ENCODE measurements at regions not wholly inside any gene's neighbourhood (a gene's known extent, or its start where the extent isn't known, plus 50 kb on each side); places are given as distances from the start of the nearest gene placed in this dataset.

DNA sequence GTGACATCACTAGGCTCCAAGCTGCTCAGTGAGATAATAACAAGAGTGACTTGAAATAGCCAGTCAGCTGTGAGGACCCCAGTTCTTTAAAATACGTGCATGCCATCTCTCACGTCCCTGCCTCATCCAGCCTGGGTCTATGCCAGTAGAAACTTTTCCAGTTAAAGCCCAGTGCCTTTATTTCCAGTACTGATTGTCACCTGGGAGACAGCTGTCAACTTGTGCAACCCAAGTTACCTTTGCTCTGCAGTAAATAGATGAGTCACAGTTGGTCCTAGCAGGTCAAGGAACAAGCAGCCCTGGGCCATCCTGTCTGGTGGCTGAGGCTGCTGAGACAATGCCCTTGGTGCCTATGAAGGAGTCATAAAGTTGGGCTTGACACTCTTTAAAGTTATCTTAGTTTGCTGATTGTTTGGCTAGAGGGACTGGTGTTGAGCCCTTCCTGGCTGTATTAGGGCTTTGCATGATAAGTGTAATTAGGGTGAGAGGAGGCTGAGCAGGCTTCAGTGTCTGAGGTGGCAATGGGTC, 228.7 kb downstream of the LACC1 start:
- Histone ChIP-seq H3K4me1 (ENCODE audit: control insufficient read depth, insufficient read depth, low read length) (no peaks in the 10 kb centered on the region), H3K9me3 (ENCODE audit: control insufficient read depth, insufficient read depth, low read depth, low read length) (no peaks in the 10 kb centered on the region), H3K4me3 (ENCODE audit: low read depth, low read length) (no peak overlapping the region), H3K36me3 (ENCODE audit: control insufficient read depth in 2 of 2, insufficient read depth in 1 of 2, low read length in 2 of 2) (no peaks in the 10 kb centered on the region), H3K27ac (ENCODE audit: extremely low read depth, low read depth, low read length) (no peak overlapping the region)
- TF ChIP-seq ZNF175 (tag by site-specific recombination; IDR thresholded peaks at IDR 0.05) (no peak), OSR2 (tag by site-specific recombination; IDR thresholded peaks at IDR 0.05) (no peak), ZNF121 (tag by site-specific recombination; IDR thresholded peaks at IDR 0.05) (no peak), ZNF391 (tag by site-specific recombination; IDR thresholded peaks at IDR 0.05; ENCODE audit: borderline replicate concordance, low read depth) (no peak), MZF1 (tag by site-specific recombination; IDR thresholded peaks at IDR 0.05; ENCODE audit: borderline replicate concordance) (no peak), ZNF426 (tag by site-specific recombination; IDR thresholded peaks at IDR 0.05) (no peak), ZNF837 (tag by site-specific recombination; IDR thresholded peaks at IDR 0.05) (no peak), ZNF16 (tag by site-specific recombination; IDR thresholded peaks at IDR 0.05; ENCODE audit: low read depth) (no peak), ZNF24 (tag by site-specific recombination; IDR thresholded peaks at IDR 0.05) (no peak)
- TF ChIP-seq, protein P1, sequence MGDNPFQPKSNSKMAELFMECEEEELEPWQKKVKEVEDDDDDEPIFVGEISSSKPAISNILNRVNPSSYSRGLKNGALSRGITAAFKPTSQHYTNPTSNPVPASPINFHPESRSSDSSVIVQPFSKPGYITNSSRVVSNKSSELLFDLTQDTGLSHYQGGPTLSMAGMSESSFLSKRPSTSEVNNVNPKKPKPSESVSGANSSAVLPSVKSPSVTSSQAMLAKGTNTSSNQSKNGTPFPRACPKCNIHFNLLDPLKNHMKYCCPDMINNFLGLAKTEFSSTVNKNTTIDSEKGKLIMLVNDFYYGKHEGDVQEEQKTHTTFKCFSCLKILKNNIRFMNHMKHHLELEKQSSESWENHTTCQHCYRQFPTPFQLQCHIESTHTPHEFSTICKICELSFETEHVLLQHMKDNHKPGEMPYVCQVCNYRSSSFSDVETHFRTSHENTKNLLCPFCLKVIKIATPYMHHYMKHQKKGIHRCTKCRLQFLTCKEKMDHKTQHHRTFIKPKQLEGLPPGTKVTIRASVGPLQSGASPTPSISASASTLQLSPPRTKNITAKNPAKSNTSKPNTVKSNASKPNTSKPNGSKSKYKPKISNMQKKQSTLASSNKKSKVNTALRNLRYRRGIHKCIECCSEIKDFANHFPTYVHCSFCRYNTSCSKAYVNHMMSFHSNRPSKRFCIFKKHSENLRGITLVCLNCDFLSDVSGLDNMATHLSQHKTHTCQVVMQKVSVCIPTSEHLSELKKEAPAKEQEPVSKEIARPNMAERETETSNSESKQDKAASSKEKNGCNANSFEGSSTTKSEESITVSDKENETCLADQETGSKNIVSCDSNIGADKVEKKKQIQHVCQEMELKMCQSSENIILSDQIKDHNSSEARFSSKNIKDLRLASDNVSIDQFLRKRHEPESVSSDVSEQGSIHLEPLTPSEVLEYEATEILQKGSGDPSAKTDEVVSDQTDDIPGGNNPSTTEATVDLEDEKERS (tag by site-specific recombination; IDR thresholded peaks at IDR 0.05) = no peak
- TF ChIP-seq, protein P2, sequence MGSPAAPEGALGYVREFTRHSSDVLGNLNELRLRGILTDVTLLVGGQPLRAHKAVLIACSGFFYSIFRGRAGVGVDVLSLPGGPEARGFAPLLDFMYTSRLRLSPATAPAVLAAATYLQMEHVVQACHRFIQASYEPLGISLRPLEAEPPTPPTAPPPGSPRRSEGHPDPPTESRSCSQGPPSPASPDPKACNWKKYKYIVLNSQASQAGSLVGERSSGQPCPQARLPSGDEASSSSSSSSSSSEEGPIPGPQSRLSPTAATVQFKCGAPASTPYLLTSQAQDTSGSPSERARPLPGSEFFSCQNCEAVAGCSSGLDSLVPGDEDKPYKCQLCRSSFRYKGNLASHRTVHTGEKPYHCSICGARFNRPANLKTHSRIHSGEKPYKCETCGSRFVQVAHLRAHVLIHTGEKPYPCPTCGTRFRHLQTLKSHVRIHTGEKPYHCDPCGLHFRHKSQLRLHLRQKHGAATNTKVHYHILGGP (tag by site-specific recombination; IDR thresholded peaks at IDR 0.05) = no peak
- TF ChIP-seq, protein P3, sequence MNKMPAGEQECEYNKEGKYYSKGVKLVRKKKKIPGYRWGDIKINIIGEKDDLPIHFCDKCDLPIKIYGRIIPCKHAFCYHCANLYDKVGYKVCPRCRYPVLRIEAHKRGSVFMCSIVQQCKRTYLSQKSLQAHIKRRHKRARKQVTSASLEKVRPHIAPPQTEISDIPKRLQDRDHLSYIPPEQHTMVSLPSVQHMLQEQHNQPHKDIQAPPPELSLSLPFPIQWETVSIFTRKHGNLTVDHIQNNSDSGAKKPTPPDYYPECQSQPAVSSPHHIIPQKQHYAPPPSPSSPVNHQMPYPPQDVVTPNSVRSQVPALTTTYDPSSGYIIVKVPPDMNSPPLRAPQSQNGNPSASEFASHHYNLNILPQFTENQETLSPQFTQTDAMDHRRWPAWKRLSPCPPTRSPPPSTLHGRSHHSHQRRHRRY (tag by site-specific recombination; IDR thresholded peaks at IDR 0.05) = no peak
- TF ChIP-seq, protein P4, sequence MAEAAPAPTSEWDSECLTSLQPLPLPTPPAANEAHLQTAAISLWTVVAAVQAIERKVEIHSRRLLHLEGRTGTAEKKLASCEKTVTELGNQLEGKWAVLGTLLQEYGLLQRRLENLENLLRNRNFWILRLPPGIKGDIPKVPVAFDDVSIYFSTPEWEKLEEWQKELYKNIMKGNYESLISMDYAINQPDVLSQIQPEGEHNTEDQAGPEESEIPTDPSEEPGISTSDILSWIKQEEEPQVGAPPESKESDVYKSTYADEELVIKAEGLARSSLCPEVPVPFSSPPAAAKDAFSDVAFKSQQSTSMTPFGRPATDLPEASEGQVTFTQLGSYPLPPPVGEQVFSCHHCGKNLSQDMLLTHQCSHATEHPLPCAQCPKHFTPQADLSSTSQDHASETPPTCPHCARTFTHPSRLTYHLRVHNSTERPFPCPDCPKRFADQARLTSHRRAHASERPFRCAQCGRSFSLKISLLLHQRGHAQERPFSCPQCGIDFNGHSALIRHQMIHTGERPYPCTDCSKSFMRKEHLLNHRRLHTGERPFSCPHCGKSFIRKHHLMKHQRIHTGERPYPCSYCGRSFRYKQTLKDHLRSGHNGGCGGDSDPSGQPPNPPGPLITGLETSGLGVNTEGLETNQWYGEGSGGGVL (tag by site-specific recombination; IDR thresholded peaks at IDR 0.05) = no peak
- TF ChIP-seq, protein P5, sequence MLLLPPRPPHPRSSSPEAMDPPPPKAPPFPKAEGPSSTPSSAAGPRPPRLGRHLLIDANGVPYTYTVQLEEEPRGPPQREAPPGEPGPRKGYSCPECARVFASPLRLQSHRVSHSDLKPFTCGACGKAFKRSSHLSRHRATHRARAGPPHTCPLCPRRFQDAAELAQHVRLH (tag by site-specific recombination; IDR thresholded peaks at IDR 0.05) = no peak
- TF ChIP-seq, protein P6, sequence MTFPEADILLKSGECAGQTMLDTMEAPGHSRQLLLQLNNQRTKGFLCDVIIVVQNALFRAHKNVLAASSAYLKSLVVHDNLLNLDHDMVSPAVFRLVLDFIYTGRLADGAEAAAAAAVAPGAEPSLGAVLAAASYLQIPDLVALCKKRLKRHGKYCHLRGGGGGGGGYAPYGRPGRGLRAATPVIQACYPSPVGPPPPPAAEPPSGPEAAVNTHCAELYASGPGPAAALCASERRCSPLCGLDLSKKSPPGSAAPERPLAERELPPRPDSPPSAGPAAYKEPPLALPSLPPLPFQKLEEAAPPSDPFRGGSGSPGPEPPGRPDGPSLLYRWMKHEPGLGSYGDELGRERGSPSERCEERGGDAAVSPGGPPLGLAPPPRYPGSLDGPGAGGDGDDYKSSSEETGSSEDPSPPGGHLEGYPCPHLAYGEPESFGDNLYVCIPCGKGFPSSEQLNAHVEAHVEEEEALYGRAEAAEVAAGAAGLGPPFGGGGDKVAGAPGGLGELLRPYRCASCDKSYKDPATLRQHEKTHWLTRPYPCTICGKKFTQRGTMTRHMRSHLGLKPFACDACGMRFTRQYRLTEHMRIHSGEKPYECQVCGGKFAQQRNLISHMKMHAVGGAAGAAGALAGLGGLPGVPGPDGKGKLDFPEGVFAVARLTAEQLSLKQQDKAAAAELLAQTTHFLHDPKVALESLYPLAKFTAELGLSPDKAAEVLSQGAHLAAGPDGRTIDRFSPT (tag by site-specific recombination; IDR thresholded peaks at IDR 0.05) = no peak
- ChIA-PET POLR2A (interaction anchor here (0.6 kb wide), 1 partner anchor 327 kb away, joined by 6 read pairs; no protein-coding TSS in a partner anchor), CTCF (no interaction called here)
